ENCODE measurements at regions not wholly inside any gene's neighbourhood (a gene's known extent, or its start where the extent isn't known, plus 50 kb on each side); places are given as distances from the start of the nearest gene placed in this dataset.

DNA sequence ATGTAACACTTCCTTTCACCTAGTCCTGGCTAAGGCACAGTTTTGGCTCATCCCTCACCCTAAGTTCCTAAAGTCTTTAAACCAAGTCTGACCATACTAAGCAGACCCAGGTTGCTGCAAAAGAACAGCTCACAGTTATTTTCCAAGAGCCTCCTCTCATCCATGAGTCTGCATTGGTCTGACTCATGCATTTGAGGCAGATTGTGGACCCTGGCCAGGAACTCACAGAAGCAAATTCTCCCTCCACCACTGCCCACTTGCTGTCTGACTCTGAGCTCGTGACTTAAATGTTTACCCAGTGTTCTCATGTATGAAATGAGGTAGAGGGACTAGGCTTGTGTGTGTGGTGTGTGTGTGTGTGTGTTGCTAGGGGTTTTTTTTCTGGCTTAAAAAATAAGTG is 1272.8 kb downstream of the TYW1 start:
- Histone ChIP-seq H3K36me3 (no peaks in the 10 kb centered on the region), H3K9me3 (peaks cover 0 to 29% (median 26%) of the 10 kb centered on the region in 3 donors), H3K4me1 (no peaks in the 10 kb centered on the region), H3K27ac (no peak overlapping the region), H3K27me3 (no peaks in the 10 kb centered on the region), H3K4me3 (no peak overlapping the region)
- intact Hi-C loops (cut with DNase I): no loop called here
- no peak for TF ChIP-seq POLR2A (IDR thresholded peaks at IDR 0.05)
- TF ChIP-seq, protein P1, sequence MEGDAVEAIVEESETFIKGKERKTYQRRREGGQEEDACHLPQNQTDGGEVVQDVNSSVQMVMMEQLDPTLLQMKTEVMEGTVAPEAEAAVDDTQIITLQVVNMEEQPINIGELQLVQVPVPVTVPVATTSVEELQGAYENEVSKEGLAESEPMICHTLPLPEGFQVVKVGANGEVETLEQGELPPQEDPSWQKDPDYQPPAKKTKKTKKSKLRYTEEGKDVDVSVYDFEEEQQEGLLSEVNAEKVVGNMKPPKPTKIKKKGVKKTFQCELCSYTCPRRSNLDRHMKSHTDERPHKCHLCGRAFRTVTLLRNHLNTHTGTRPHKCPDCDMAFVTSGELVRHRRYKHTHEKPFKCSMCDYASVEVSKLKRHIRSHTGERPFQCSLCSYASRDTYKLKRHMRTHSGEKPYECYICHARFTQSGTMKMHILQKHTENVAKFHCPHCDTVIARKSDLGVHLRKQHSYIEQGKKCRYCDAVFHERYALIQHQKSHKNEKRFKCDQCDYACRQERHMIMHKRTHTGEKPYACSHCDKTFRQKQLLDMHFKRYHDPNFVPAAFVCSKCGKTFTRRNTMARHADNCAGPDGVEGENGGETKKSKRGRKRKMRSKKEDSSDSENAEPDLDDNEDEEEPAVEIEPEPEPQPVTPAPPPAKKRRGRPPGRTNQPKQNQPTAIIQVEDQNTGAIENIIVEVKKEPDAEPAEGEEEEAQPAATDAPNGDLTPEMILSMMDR (IDR thresholded peaks at IDR 0.05): no peak
- 0 to 11% methylated on average over 1 of the region's 1 CpG for WGBS, 2 donors
- DNase-seq: no peak

DNA sequence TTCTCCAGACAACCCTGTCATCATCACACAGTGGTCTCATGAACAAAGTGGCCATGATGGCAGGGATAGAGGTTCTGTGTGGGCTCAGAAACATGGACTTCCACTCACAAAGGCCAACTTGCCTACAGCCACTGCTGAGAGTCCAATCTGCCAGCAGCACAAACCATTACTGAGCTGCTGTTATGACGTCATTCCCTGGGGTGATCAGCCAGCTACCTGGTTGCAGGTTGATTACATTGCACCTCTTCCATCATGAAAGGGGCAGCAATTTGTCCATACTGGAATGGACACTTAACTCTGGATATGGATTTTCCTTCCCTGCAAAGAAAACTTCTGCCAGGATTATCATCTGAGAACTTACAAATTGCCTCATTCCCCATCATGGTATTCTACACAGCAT is 1275.9 kb downstream of the TYW1 start:
- Histone ChIP-seq H3K4me3 (no peak overlapping the region), H3K27ac (no peak overlapping the region), H3K27me3 (no peaks in the 10 kb centered on the region), H3K4me1 (no peaks in the 10 kb centered on the region), H3K9me3 (no peaks in the 10 kb centered on the region), H3K36me3 (no peaks in the 10 kb centered on the region)
- TF ChIP-seq, protein P1 (IDR thresholded peaks at IDR 0.05): no peak
- no peak for TF ChIP-seq POLR2A (IDR thresholded peaks at IDR 0.05)
- intact Hi-C loops (cut with DNase I): no loop called here
- 90 to 100% methylated on average over 1 of the region's 1 CpG for WGBS, 2 donors
- DNase-seq: no peak

DNA sequence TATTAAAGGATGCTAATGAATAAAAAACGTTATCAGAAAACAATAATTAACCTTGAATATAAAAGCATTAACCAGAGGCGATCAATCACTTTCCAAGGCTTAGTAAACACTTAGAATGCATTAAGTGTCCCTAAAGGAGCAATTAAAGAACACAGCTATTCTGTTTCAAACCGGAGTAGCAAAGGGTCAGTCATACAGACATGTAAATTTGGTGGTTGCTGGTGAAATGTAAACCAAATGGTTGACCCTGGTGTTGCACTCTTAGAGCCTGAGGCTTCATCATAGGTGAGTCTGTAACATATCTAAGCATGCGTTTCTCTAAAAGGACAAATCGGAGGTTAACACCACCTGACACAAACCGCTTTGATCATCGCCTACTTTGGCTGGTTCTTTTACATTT is 1280.1 kb downstream of the TYW1 start:
- Histone ChIP-seq H3K9me3 (no peaks in the 10 kb centered on the region), H3K36me3 (no peaks in the 10 kb centered on the region), H3K4me1 (no peaks in the 10 kb centered on the region), H3K4me3 (no peak overlapping the region), H3K27ac (no peak overlapping the region), H3K27me3 (no peaks in the 10 kb centered on the region)
- intact Hi-C loops (cut with DNase I): no loop called here
- 71 to 75% methylated on average over 7 of the region's 7 CpGs for WGBS, 2 donors
- no peak for TF ChIP-seq POLR2A (IDR thresholded peaks at IDR 0.05)
- TF ChIP-seq, protein P1 (IDR thresholded peaks at IDR 0.05): no peak
- DNase-seq: no peak

DNA sequence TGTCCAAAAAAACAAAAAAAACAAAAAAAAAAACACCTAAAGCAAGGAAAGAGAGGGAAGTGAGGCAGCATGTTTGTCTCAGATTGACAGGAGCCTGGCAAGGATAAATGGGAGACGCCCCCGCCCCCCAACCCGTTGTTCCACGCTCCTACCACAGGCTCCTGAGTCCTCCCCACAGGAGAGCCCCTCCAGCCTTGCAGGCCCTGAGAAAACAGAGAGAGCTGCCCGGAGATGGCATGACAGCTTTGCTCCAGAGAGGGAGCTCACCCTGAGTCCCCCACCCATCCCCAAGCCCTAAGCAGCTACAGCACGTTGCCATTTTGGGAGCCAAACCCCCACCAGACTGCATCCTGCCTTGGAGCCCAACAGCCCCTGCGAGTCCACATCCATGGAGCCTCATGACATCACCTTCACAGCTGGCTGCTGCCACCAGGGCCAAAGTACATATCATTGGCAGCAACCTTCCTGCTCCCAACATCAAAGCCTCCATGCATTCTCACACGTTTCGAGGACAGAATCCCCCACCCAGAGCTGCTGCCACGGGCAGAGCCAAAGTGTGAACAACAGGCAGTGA is 1283.3 kb downstream of the TYW1 start:
- Histone ChIP-seq H3K27ac (no peak overlapping the region), H3K9me3 (no peaks in the 10 kb centered on the region), H3K27me3 (no peaks in the 10 kb centered on the region), H3K4me1 (no peaks in the 10 kb centered on the region), H3K36me3 (no peaks in the 10 kb centered on the region), H3K4me3 (no peak overlapping the region)
- intact Hi-C loops (cut with DNase I): no loop called here
- 55 to 58% methylated on average over 5 to 7 of the region's 10 CpGs for WGBS, 2 donors
- no peak for TF ChIP-seq POLR2A (IDR thresholded peaks at IDR 0.05)
- TF ChIP-seq, protein P1 (IDR thresholded peaks at IDR 0.05): no peak
- no peak for DNase-seq

DNA sequence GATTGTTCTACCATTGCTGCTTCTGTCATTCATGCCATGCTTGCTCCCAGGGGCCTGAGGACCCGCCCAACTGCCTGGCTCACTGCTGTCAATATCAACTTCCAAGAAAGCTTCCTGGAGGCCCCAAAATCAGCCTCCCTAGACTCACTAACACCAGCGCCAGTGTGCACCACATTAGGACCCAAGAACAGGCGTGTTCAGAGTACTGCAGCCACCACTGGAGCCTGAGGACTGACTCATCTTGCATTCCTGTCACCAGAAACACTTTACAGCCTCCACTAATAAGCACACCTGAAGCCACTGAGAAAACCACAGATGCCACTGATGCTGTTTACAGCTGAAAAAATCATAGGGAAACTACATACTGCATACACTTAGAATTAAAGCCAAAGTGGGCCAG is 1284.3 kb downstream of the TYW1 start:
- intact Hi-C loops (cut with DNase I): no loop called here
- Histone ChIP-seq H3K4me1 (no peaks in the 10 kb centered on the region), H3K9me3 (no peaks in the 10 kb centered on the region), H3K27ac (no peak overlapping the region), H3K27me3 (no peaks in the 10 kb centered on the region), H3K36me3 (no peaks in the 10 kb centered on the region), H3K4me3 (no peak overlapping the region)
- TF ChIP-seq POLR2A (IDR thresholded peaks at IDR 0.05): no peak
- TF ChIP-seq, protein P1 (IDR thresholded peaks at IDR 0.05): no peak
- no CpG with 5 or more reads among the region's 3 CpGs for WGBS, 2 donors
- no peak for DNase-seq
